OCI-LY7 (cell line): ENCODE measurements at regions not wholly inside any gene's neighbourhood (a gene's known extent, or its start where the extent isn't known, plus 50 kb on each side); places are given as distances from the start of the nearest gene placed in this dataset.
"Not testable (repeated sequence)": the region's sequence is repeated elsewhere in the genome, so short reads cannot be mapped to it uniquely, and the experiment has no call there.

Source experiments
- BruUV-seq: library from RNA; stranded (reverse); fragments of 400-500 nt; replicated peaks from 2 replicates; lab custom pipeline; 2021; lab: Mats Ljungman, UMichigan
- CTCF ChIA-PET: fragments of 300-600 bp; sonication (Branson Sonifier 250); formaldehyde crosslinking; loops from one replicate; lab custom pipeline; 2022; ENCODE audit warnings: antibody characterized with exemption; ENCODE audit not compliant: unreplicated experiment; lab: Charles Lee
- POLR2A ChIA-PET: fragments of 300-600 bp; sonication (Branson Sonifier 250); formaldehyde crosslinking; loops from one replicate; lab custom pipeline; 2022; ENCODE audit warnings: antibody characterized with exemption; lab: Charles Lee
- DNase-seq: peaks from one replicate; pipeline ENCODE4 v3.0.0-alpha.2; 2015; ENCODE audit warnings: low spot score
- H2AFZ ChIP-seq: fragments of 200-600 bp; sonication (generic), shearing (Covaris generic); 2 replicates; pipeline ENCODE4 v1.6.1; 2014; ENCODE audit warnings: mild to moderate bottlenecking, antibody characterized with exemption, low read length, moderate library complexity
- H3K27ac ChIP-seq: fragments of 200-600 bp; sonication (generic); 2 replicates; pipeline ENCODE4 v1.5.1; 2014; ENCODE audit warnings: mixed run types, low read depth, mild to moderate bottlenecking, moderate library complexity, low read length, inconsistent platforms; ENCODE audit not compliant: poor library complexity, severe bottlenecking
- H3K36me3 ChIP-seq: fragments of 200-600 bp; sonication (generic); 2 replicates; pipeline ENCODE4 v1.6.1; 2014; ENCODE audit warnings: mild to moderate bottlenecking, antibody characterized with exemption, low read length, moderate library complexity, mixed read lengths; ENCODE audit not compliant: insufficient read depth
- H3K4me1 ChIP-seq: fragments of 200-600 bp; sonication (generic); 2 replicates; pipeline ENCODE4 v1.5.1; 2014; ENCODE audit warnings: mild to moderate bottlenecking, low read length; ENCODE audit not compliant: insufficient read depth, poor library complexity, severe bottlenecking
- H3K4me2 ChIP-seq: fragments of 200-600 bp; sonication (generic); 2 replicates; pipeline ENCODE4 v1.6.1; 2014; ENCODE audit warnings: mild to moderate bottlenecking, low read length
- H3K4me3 ChIP-seq: fragments of 200-600 bp; sonication (generic); 2 replicates; pipeline ENCODE4 v1.5.1; 2014; ENCODE audit warnings: mild to moderate bottlenecking, low read depth, low read length; ENCODE audit not compliant: poor library complexity, severe bottlenecking
- H3K79me2 ChIP-seq: fragments of 200-600 bp; sonication (generic); 2 replicates; pipeline ENCODE4 v1.6.1; 2016; ENCODE audit warnings: low read depth, mild to moderate bottlenecking, low read length, moderate library complexity, mixed read lengths; ENCODE audit not compliant: insufficient read depth
- H3K9me2 ChIP-seq: fragments of 200-600 bp; sonication (generic); 2 replicates; pipeline ENCODE4 v1.6.1; 2016; ENCODE audit warnings: mild to moderate bottlenecking, low read length, mixed read lengths; ENCODE audit not compliant: insufficient read depth
- H3K9me3 ChIP-seq: fragments of 200-600 bp; sonication (generic); 2 replicates; pipeline ENCODE4 v1.6.1; 2014; ENCODE audit warnings: mild to moderate bottlenecking, mixed run types, low read length, mixed read lengths
- H4K20me1 ChIP-seq: fragments of 200-600 bp; sonication (generic); 2 replicates; pipeline ENCODE4 v1.6.1; 2014; ENCODE audit warnings: mild to moderate bottlenecking, antibody characterized with exemption, low read length, moderate library complexity, mixed read lengths; ENCODE audit not compliant: insufficient read depth
- EZH2phosphoT487 ChIP-seq: fragments of 200-600 bp; sonication (generic); IDR thresholded peaks from 2 replicates; pipeline ENCODE4 v1.6.1; 2018; ENCODE audit warnings: low read depth, borderline replicate concordance, mild to moderate bottlenecking, mixed run types, antibody characterized with exemption, low read length, moderate library complexity, mixed read lengths
- intact Hi-C: fragments of 100-400 bp; cut with micrococcal nuclease; formaldehyde crosslinking; loops from one replicate; pipeline ENCODE4 v1.10.0; 2022; ENCODE audit not compliant: unreplicated experiment
- TF ChIP-seq, protein P1 (sequence below): fragments of 200-600 bp; sonication (generic); conservative IDR thresholded peaks from 2 replicates; pipeline ENCODE4 v1.5.1; 2014; ENCODE audit warnings: mild to moderate bottlenecking, antibody characterized with exemption, low read length, moderate library complexity, mixed read lengths

DNA sequence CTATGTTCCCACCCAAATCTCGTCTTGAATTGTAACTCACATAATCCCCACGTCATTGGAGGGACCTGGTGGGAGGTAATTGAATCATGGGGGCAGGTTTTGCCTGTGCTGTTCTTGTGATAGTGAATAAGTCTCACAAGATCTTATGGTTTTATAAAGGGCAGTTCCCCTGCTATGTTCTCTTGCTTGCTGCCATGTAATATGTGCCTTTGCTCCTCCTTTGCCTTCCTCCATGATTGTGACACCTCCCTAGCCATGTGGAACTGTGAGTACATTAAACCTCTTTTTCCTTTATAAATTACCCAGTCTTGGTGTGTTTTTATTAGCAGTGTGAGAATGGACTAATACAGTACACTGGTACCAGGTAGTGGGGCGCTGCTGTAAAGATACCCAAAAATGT, 177.6 kb upstream of the SYT10 start:
- intact Hi-C loops, result no loop called here
- TF ChIP-seq EZH2phosphoT487, result no peak
- TF ChIP-seq, protein P1, sequence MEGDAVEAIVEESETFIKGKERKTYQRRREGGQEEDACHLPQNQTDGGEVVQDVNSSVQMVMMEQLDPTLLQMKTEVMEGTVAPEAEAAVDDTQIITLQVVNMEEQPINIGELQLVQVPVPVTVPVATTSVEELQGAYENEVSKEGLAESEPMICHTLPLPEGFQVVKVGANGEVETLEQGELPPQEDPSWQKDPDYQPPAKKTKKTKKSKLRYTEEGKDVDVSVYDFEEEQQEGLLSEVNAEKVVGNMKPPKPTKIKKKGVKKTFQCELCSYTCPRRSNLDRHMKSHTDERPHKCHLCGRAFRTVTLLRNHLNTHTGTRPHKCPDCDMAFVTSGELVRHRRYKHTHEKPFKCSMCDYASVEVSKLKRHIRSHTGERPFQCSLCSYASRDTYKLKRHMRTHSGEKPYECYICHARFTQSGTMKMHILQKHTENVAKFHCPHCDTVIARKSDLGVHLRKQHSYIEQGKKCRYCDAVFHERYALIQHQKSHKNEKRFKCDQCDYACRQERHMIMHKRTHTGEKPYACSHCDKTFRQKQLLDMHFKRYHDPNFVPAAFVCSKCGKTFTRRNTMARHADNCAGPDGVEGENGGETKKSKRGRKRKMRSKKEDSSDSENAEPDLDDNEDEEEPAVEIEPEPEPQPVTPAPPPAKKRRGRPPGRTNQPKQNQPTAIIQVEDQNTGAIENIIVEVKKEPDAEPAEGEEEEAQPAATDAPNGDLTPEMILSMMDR, result no peak
- Histone ChIP-seq H3K79me2 (no peaks in the 10 kb centered on the region), H2AFZ (no peak overlapping the region), H3K4me2 (no peak overlapping the region), H3K4me3 (no peak overlapping the region), H3K9me3 (no peaks in the 10 kb centered on the region), H3K36me3 (no peaks in the 10 kb centered on the region), H3K4me1 (no peaks in the 10 kb centered on the region), H3K9me2 (no peaks in the 10 kb centered on the region), H3K27ac (no peak overlapping the region), H4K20me1 (no peaks in the 10 kb centered on the region)
- no peak for DNase-seq
- ChIA-PET POLR2A (no interaction called here), CTCF (no interaction called here)
- BruUV-seq, result no TSS peak

DNA sequence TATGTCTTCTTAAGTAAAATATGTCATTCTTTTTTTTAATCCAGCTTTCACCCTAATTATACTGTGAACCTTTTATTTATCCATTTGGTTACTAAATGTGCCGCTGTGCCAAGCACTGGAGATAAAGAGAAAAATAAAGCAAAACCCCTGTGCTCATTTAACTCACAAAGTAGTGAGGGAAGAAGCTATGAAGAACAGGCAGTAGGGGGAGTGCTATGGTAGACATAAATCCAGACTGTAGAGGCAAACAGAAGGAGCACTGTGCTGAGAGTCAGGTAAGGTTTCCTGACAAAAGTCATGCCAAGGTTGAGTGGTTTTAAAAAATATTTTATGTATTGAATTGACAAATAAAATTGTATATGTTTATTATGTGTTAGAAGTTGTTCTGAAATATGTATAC, 188.5 kb upstream of the SYT10 start:
- no peak overlapping the region for H2AFZ ChIP-seq

DNA sequence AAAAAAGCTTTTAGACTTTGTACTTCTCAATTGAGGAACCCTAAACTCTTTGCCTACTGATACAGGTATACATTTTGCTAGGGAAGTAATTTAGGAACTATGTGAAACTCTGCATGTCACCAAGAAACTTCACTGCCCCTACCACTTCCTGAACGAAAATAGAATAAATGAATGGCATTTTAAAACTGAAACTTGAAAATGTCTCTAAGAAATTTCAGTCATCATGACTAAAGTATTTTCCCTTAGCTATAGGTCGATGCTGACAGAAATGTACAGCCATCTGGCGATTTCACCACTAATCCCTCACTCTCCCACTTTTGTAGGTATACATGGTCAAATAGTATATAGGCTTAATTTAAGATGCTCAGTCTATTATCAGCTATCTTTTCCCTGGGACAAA, 194.9 kb upstream of the SYT10 start:
- Histone ChIP-seq H3K27ac (no peak overlapping the region), H3K4me2 (no peak overlapping the region), H3K4me3 (no peak overlapping the region), H3K4me1 (no peaks in the 10 kb centered on the region), H2AFZ (no peak overlapping the region), H3K9me2 (no peaks in the 10 kb centered on the region), H3K79me2 (no peaks in the 10 kb centered on the region), H3K36me3 (no peaks in the 10 kb centered on the region), H3K9me3 (no peaks in the 10 kb centered on the region), H4K20me1 (no peaks in the 10 kb centered on the region)
- no peak for DNase-seq
- CTCF ChIA-PET, result no interaction called here
- POLR2A ChIA-PET, result no interaction called here
- no TSS peak for BruUV-seq
- intact Hi-C loops, result no loop called here
- TF ChIP-seq, protein P1, result no peak
- TF ChIP-seq EZH2phosphoT487, result no peak

More for the DNA sequence above, 188.5 kb upstream of the SYT10 start:
- no peaks in the 10 kb centered on the region for H4K20me1 ChIP-seq
- CTCF ChIA-PET, result no interaction called here
- POLR2A ChIA-PET, result interaction anchor here (1.4 kb wide), 1 partner anchor 15 kb away, joined by 3 read pairs; no protein-coding TSS in a partner anchor
- intact Hi-C loops, result no loop called here
- no peaks in the 10 kb centered on the region for H3K79me2 ChIP-seq
- H3K9me3 ChIP-seq, result no peaks in the 10 kb centered on the region
- TF ChIP-seq, protein P1, result no peak
- no peak for TF ChIP-seq EZH2phosphoT487
- no peaks in the 10 kb centered on the region for H3K36me3 ChIP-seq
- DNase-seq, result no peak
- no peak overlapping the region for H3K27ac ChIP-seq
- BruUV-seq, result no TSS peak
- no peak overlapping the region for H3K4me2 ChIP-seq
- H3K4me3 ChIP-seq, result no peak overlapping the region
- H3K9me2 ChIP-seq, result no peaks in the 10 kb centered on the region
- no peaks in the 10 kb centered on the region for H3K4me1 ChIP-seq

DNA sequence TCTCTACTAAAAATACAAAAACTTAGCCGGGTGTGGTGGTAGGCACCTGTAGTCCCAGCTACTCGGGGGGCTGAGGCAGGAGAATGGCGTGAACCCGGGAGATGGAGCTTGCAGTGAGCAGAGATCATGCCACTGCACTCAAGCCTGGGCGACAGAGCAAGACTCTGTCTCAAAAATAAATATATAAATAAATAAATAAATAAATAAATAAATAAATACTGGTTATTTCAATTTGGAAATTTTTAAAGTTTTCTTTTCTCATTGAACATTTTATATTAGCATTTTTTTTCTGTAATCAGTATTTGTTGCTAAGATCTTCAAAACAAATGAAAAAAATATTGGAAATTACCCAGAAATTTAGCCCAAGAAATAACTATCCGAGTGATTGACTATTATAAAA, 197.3 kb upstream of the SYT10 start:
- H3K4me3 ChIP-seq, CTCF ChIA-PET, intact Hi-C loops, BruUV-seq, H3K9me3 ChIP-seq, H3K27ac ChIP-seq, H2AFZ ChIP-seq, H3K4me2 ChIP-seq, DNase-seq, H4K20me1 ChIP-seq, H3K9me2 ChIP-seq, H3K79me2 ChIP-seq, H3K4me1 ChIP-seq, H3K36me3 ChIP-seq: not testable (repeated sequence)
- POLR2A ChIA-PET, result interaction anchor here (0.7 kb wide), 1 partner anchor 66 kb away, joined by 3 read pairs; no protein-coding TSS in a partner anchor
